Suprapubic skin (tissue), 4 donors: ENCODE measurements at regions not wholly inside any gene's neighbourhood (a gene's known extent, or its start where the extent isn't known, plus 50 kb on each side); places are given as distances from the start of the nearest gene placed in this dataset.

Source experiments
- CTCF ChIP-seq, 2 donors: fragments of 200-600 bp in 1 of 2; fragments of 450-650 bp in 1 of 2; sonication (generic) in 1 of 2; IDR thresholded peaks; one replicate each; pipeline ENCODE4 v1.5.1; 2016 to 2019; ENCODE audit warnings: antibody characterized with exemption in 2 of 2, mild to moderate bottlenecking in 1 of 2, moderate library complexity in 1 of 2
- POLR2A ChIP-seq, 2 donors: fragments of 450-650 bp; IDR thresholded peaks; one replicate each; pipeline ENCODE4 v1.6.1; 2017; ENCODE audit warnings: antibody characterized with exemption in 2 of 2, mild to moderate bottlenecking in 2 of 2, moderate library complexity in 2 of 2
- POLR2AphosphoS5 ChIP-seq, 3 donors: sonication (generic); formaldehyde crosslinking; IDR thresholded peaks; one replicate each; pipeline ENCODE4 v1.6.1; 2017; ENCODE audit warnings: antibody characterized with exemption in 3 of 3

- TF ChIP-seq CTCF (IDR thresholded peaks at IDR 0.05) (no peak), POLR2AphosphoS5 (IDR thresholded peaks at IDR 0.05) (no peak), POLR2A (IDR thresholded peaks at IDR 0.05) (no peak)
Measured at GRCh38 chrX:99348256-99348655, 1061.8 kb downstream of the PCDH19 start.
